ENCODE measurements at regions not wholly inside any gene's neighbourhood (a gene's known extent, or its start where the extent isn't known, plus 50 kb on each side); places are given as distances from the start of the nearest gene placed in this dataset.
"Not testable (repeated sequence)": the region's sequence is repeated elsewhere in the genome, so short reads cannot be mapped to it uniquely, and the experiment has no call there.

- peak; percentile 39 for DNase-seq
Measured at GRCh38 chr14:25537846-25538455, 488.0 kb upstream of the STXBP6 start.

- no peak for DNase-seq
Measured at GRCh38 chr14:25526290-25526689, 476.3 kb upstream of the STXBP6 start.

DNA sequence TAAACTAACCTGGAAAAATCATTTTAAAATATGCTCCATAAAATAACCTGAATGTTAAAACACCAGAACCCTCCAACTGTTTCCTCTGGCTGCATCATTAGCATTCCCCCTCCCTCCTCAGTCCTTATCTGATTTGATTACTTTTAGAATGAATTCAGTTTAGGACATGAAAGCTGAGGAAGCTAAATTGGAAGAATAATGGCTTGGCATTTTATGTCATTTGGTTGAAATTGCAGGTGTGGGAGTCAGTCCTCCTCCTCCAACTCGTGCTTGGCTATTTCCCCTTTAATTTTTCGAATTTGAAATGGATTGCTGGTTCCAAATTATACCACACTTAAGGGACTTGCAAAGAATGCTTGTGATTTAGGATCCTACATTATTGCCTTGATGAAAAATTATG lies 473.0 kb upstream of the STXBP6 start:
- no peak for DNase-seq

DNA sequence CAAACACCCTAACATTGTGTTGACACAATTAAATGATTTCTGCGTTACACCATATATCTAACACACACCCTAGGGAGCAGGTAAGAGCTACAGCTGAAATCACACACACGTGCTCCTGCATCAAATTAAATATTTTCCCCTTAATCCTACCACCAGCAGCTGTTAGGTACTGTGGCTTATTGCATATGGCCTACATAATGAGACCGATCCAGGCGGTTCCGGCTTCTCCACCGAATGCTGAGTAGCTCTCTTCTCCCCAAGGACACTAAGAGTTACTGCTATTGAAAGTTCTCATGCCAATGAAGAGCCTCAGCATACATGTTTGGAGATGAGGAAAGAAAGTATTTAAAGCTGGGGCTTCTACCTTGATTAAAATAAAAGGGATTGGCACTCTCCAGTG lies 472.2 kb upstream of the STXBP6 start:
- no peak for DNase-seq

DNA sequence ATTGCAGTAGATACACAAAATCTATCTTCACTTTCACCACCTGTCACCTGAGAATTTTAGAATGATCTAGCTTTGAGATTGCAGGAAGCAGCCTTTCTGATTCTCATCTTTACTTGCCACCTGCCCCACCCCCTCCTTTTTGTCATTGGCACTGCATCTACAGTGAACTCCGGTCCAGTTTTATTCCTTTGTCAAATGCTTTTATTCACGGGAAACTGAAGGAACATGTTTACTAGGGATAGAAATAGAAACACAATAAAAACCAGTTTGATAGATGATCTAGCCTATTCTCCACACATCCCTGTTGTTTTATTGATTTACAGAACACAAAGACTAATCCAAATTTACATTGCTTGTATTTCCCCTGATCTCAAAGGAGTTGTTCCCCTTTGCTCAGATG lies 471.7 kb upstream of the STXBP6 start:
- no peak for DNase-seq

- DNase-seq, result no peak
Measured at GRCh38 chr14:25520821-25521220, 470.9 kb upstream of the STXBP6 start.

DNA sequence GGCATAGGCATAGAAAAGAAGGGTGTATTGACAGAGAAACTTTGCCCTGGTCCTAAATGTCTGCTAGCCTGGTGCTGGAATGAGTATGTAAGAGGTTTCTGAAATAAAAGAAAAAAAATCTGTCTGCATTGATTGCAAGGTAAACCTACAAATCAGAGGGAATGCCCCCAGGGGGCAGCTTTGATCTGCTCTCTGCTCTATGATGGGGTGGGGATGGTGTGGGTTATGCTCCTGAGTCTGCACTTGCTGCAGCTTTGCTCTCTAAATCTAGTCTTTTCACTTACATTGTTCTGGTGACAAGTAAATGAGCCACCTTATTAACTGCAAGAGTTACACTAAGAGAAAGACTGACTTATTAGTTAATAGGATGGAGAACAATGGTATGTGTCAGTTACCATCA lies 468.4 kb upstream of the STXBP6 start:
- DNase-seq, result no peak

- no peak for DNase-seq
Measured at GRCh38 chr14:25516838-25517237, 466.9 kb upstream of the STXBP6 start.

DNA sequence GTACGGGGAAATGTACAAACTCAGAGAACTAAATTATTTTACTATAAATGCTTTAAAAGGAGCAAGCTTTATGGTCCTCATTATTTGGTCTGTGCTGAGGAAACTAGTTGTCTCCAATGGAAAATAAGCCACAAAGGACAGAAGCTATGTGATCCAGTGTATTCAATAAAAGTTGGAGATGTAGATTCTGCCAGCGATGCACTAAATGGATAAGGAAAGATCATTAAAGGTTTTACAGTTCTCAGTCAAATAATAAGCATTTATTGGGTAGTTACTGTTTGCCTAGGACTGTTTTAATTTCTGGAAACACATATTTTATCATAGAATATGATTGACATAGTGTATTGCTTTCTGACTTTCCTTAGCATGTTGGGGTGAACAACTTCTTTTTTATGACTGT lies 458.9 kb upstream of the STXBP6 start:
- DNase-seq, result no peak

DNA sequence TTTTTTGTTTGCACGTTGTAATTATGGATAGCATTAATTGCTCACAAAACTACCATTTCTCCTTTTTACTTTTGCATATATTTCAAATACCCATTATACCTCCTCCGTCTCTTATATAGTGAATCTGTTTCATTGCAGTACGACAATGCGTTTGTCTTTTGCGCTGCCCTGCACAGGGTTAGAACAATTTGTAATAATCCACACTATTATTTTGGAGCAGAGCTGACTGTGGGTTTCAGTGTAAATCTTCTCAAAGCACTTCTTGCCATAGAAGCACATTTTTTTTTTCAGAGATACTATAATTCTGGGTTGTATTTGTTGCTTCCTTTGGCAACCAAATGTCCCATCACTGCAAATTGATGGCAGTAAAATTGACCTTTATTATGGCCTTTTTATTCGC lies 451.8 kb upstream of the STXBP6 start:
- no peak for DNase-seq

GRCh38 chr14:25488961-25489360 lies 439.0 kb upstream of the STXBP6 start:
- no peak for DNase-seq

DNA sequence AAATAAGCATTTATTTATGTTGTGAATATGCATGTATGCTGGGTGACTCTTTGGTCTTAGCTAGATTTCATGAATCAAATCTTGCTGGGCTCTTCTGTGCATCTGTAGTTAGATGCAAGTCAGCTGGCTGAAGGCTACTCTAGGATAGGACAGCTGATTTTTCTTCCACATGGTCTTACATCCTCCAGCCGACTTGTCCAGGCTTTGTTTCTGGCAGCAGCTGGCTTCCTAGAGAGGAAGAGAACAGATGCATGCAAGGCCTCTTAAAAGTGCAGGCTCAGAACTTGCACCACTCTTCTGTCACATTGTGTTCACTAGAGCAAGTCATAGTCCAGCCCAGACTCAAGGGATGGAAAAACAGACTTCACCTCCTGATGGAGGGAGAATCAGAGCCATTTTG lies 435.4 kb upstream of the STXBP6 start:
- no peak for DNase-seq

- no peak for DNase-seq
Measured at GRCh38 chr14:25484906-25485305, 435.0 kb upstream of the STXBP6 start.

GRCh38 chr14:25484235-25484634 lies 434.3 kb upstream of the STXBP6 start:
- no peak for DNase-seq

GRCh38 chr14:25477316-25478098 lies 427.6 kb upstream of the STXBP6 start:
- DNase-seq, result no peak

GRCh38 chr14:25472700-25473099 lies 422.8 kb upstream of the STXBP6 start:
- no peak for DNase-seq

DNA sequence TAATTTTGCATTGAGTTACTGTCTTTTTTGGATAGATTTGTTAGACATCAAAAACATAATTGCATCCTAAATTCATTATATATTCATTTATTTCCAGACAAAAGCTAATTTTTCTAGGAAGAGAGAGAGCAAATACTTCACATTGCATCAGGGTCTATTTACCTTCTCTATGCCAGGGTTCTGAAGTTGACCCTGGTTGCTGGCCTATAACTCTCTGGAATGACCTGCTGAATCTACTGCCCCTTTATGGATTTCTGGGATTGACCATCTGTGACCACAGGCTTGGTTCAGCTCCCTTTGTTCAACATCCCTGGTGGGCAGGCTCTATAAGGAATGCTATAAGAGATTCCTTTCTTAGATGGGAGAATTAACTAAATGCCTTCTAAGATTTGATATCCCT lies 414.8 kb upstream of the STXBP6 start:
- DNase-seq, result no peak

DNA sequence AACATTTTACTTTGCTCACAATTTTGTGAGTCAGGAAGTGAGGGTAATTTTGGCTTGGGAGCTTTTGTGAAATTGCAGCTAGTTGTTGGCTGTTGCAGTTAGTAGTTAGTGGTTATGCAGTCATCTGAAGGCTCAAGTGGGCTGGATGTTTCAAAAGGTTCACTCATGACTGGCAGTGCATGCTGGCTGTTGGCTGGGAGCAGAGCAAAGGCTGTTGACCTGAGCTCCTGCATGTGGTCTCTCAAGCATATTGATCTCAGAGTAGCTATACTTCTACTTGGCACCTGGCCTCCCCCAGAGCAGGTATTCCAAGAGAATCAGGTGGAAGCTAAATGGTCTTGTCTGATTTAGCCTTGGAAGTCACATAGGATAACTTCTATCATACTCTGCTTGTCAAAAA lies 414.1 kb upstream of the STXBP6 start:
- DNase-seq, result no peak

GRCh38 chr14:25463480-25463879 lies 413.5 kb upstream of the STXBP6 start:
- no peak for DNase-seq

DNA sequence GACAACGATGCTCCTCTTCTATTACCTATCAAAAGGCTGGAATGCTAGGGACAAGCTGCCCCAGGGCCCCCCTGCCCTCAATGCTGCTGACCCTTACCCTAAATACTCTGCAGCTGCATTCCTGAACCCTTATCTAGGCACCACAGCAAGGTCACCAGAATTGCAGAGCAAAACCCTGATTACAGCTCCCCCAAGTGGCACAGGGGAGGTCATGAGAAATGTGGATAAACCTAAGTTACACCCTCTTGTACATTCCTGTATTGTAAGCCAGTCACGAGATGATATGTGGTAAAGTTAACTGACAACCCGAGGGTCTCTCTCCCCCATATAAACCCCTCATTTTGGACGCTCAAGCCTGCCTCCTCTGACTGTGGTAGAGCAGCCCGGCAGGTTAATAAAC lies 411.8 kb upstream of the STXBP6 start:
- no peak for DNase-seq

DNA sequence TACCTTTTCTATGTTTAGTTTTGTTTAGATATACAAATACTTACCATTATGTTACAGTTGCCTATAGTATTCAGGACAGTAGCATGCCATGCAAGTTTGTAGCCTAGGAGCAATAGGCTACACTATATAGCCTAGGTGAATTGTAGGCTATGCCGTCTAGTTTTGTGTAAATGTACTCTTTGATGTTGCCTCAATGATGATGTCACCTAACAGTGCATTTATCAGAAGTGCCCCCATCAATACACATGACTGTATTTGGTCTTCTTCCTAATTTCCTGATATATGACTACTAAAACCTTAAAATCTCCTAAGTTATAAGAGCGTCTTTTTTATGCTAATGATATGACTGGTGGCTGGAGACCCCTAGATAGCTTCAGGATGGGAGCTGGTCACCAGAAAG lies 394.4 kb upstream of the STXBP6 start:
- DNase-seq, result no peak

DNA sequence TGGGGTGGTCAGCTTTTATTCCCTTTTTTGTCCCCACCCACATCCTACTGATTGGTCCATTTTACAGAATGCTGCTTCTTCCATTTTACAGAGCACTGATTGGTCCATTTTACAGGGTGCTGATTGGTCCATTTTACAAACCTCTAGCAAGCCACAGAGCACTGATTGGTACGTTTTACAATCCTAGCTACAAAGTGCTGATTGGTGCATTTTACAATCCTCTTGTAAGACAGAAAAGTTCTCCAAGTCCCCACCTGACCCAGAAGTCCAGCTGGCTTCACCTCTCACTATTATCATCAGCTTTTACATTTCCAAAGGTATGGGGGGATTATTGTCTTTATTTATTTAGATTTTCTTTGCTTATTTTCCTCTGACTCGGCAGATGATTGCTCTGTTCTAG lies 390.4 kb upstream of the STXBP6 start:
- DNase-seq, result not testable (repeated sequence)

DNA sequence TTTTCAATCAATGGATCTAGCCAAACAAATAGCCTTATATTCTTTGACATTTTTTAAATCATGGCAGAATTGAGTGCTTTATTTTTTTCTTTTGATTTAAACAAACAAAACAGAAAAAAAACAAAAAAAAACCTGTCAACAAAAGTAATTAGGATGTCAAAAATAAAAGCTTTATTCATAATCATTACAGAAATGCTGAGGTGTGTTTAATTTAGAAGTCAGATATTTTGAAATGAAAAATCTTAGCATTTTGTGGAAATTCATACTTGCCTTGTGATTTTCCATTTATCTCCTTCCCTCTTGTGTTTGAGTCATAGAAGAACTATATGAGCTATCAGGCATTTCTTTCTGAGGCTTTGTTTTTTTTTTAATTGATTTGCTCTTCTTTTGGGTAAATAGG lies 387.0 kb upstream of the STXBP6 start:
- DNase-seq, result no peak

DNA sequence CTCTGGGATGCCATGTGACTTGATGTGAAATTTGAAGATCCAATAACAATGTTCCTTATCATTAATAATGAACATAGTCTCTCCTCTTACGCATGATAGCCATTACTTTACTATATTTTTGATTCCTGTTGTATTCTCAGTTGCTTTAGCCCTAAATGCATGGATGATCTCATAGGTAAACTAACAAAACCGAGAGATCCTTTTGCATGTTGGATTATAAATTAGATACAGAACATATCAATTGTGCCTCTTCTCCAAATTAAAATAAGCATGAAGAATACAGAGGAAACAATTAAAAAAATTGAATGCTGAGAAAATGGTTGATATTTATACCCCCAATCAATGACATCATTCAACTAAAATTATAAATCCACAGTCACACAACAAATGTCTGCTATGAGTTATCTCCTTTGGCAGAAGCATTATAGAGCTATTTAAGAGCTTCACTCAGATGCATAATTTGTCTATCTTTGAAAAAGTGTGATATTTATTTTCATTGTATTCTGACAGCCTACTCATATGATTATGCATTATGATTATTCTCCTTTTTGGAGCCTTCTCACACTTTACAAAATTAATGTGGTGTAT lies 386.4 kb upstream of the STXBP6 start:
- DNase-seq, result no peak

All from NCI-H1417 treated with DMSO at 0.1 percent for 48 hours (cell line).